HEK293 (cell line): ENCODE measurements at regions not wholly inside any gene's neighbourhood (a gene's known extent, or its start where the extent isn't known, plus 50 kb on each side); places are given as distances from the start of the nearest gene placed in this dataset.

Experiments
- CTCF ChIA-PET: fragments of 350-600 bp; formaldehyde crosslinking; extraction: SDS; loops from one replicate; lab custom pipeline; 2021; ENCODE audit warnings: antibody characterized with exemption; lab: Yijun Ruan, JAX
- POLR2A ChIA-PET: fragments of 300-600 bp; formaldehyde crosslinking; extraction: SDS; loops from one replicate; lab custom pipeline; 2020; ENCODE audit warnings: antibody characterized with exemption, inconsistent platforms; lab: Yijun Ruan, JAX
- H3K27ac ChIP-seq: fragments of 200-500 bp; sonication (Bioruptor generic); 2 replicates; pipeline ENCODE4 v1.5.1; 2014; ENCODE audit warnings: low read depth, low read length, control low read depth, inconsistent platforms; ENCODE audit errors: extremely low read depth
- H3K36me3 ChIP-seq, 2 experiments: fragments of 200-500 bp in 1 of 2; sonication (Bioruptor generic) in 1 of 2; 1 replicate in 1 of 2; 2 replicates in 1 of 2; pipeline ENCODE4 v1.5.1; 2014 to 2017; ENCODE audit warnings: inconsistent platforms in 2 of 2, low read length in 2 of 2; ENCODE audit not compliant: control insufficient read depth in 2 of 2, insufficient read depth in 1 of 2
- H3K4me1 ChIP-seq: fragments of 200-500 bp; sonication (Bioruptor generic); 2 replicates; pipeline ENCODE4 v1.5.1; 2014; ENCODE audit warnings: mild to moderate bottlenecking, low read length, inconsistent platforms; ENCODE audit not compliant: control insufficient read depth, insufficient read depth
- H3K4me3 ChIP-seq: 2 replicates; pipeline ENCODE4 v1.5.1; 2011; ENCODE audit warnings: low read depth, mild to moderate bottlenecking, control low read depth, low read length, moderate library complexity
- H3K9me3 ChIP-seq: fragments of 200-500 bp; sonication (Bioruptor generic); 2 replicates; pipeline ENCODE4 v1.5.1; 2014; ENCODE audit warnings: low read depth, low read length, inconsistent platforms; ENCODE audit not compliant: control insufficient read depth, insufficient read depth
- MZF1 ChIP-seq: fragments of 450-650 bp; formaldehyde crosslinking; IDR thresholded peaks from 2 replicates; pipeline ENCODE4 v1.5.1; 2017; ENCODE audit warnings: missing biosample characterization, missing genetic modification characterization, borderline replicate concordance
- SP2 ChIP-seq: fragments of 450-650 bp; formaldehyde crosslinking; IDR thresholded peaks from 2 replicates; pipeline ENCODE4 v1.5.1; 2016; ENCODE audit warnings: missing biosample characterization, missing genetic modification characterization
- SP3 ChIP-seq: fragments of 450-650 bp; formaldehyde crosslinking; IDR thresholded peaks from 2 replicates; pipeline ENCODE4 v1.5.1; 2016; ENCODE audit warnings: missing biosample characterization, missing genetic modification characterization
- ZBTB8A ChIP-seq: fragments of 450-650 bp; formaldehyde crosslinking; IDR thresholded peaks from 2 replicates; pipeline ENCODE4 v1.5.1; 2016; ENCODE audit warnings: missing biosample characterization, missing genetic modification characterization
- ZFHX2 ChIP-seq: fragments of 450-650 bp; formaldehyde crosslinking; conservative IDR thresholded peaks from 2 replicates; pipeline ENCODE4 v1.5.1; 2016; ENCODE audit warnings: missing biosample characterization, missing genetic modification characterization
- ZFP37 ChIP-seq: fragments of 450-650 bp; formaldehyde crosslinking; IDR thresholded peaks from 2 replicates; pipeline ENCODE4 v1.5.1; 2016; ENCODE audit warnings: missing biosample characterization, missing genetic modification characterization
- ZFP69B ChIP-seq: fragments of 450-650 bp; formaldehyde crosslinking; IDR thresholded peaks from 2 replicates; pipeline ENCODE4 v1.5.1; 2016; ENCODE audit warnings: missing biosample characterization, missing genetic modification characterization
- ZNF2 ChIP-seq: fragments of 450-650 bp; formaldehyde crosslinking; IDR thresholded peaks from 2 replicates; pipeline ENCODE4 v1.5.1; 2016; ENCODE audit warnings: missing biosample characterization, missing genetic modification characterization
- ZNF239 ChIP-seq: fragments of 450-650 bp; formaldehyde crosslinking; IDR thresholded peaks from 2 replicates; pipeline ENCODE4 v1.5.1; 2016; ENCODE audit warnings: missing biosample characterization, missing genetic modification characterization
- ZNF266 ChIP-seq: fragments of 450-650 bp; formaldehyde crosslinking; IDR thresholded peaks from 2 replicates; pipeline ENCODE4 v1.5.1; 2016; ENCODE audit warnings: missing biosample characterization, missing genetic modification characterization, low read depth
- ZNF341 ChIP-seq: fragments of 450-650 bp; formaldehyde crosslinking; IDR thresholded peaks from 2 replicates; pipeline ENCODE4; 2016; ENCODE audit warnings: low read depth, missing biosample characterization, missing genetic modification characterization
- ZNF366 ChIP-seq: fragments of 450-650 bp; formaldehyde crosslinking; conservative IDR thresholded peaks from 2 replicates; pipeline ENCODE4 v1.5.1; 2016; ENCODE audit warnings: missing biosample characterization, missing genetic modification characterization
- ZNF394 ChIP-seq: fragments of 450-650 bp; formaldehyde crosslinking; IDR thresholded peaks from 2 replicates; pipeline ENCODE4 v1.5.1; 2016; ENCODE audit warnings: missing biosample characterization, missing genetic modification characterization, mild to moderate bottlenecking, moderate library complexity, borderline replicate concordance
- ZNF48 ChIP-seq: fragments of 450-650 bp; formaldehyde crosslinking; IDR thresholded peaks from 2 replicates; pipeline ENCODE4 v1.5.1; 2016; ENCODE audit warnings: missing biosample characterization, missing genetic modification characterization
- ZNF529 ChIP-seq: fragments of 450-650 bp; formaldehyde crosslinking; IDR thresholded peaks from 2 replicates; pipeline ENCODE4 v1.5.1; 2017; ENCODE audit warnings: missing genetic modification characterization, missing biosample characterization; ENCODE audit not compliant: insufficient replicate concordance
- ZNF777 ChIP-seq: fragments of 450-650 bp; formaldehyde crosslinking; IDR thresholded peaks from 2 replicates; pipeline ENCODE4 v1.5.1; 2017; ENCODE audit warnings: missing biosample characterization, missing genetic modification characterization, borderline replicate concordance
- ZNF791 ChIP-seq: fragments of 450-650 bp; formaldehyde crosslinking; IDR thresholded peaks from 2 replicates; pipeline ENCODE4 v1.5.1; 2016; ENCODE audit warnings: missing biosample characterization, missing genetic modification characterization
- ZNF792 ChIP-seq: fragments of 450-650 bp; formaldehyde crosslinking; IDR thresholded peaks from 2 replicates; pipeline ENCODE4 v1.5.1; 2016; ENCODE audit warnings: missing biosample characterization, missing genetic modification characterization
- ZXDB ChIP-seq: fragments of 450-650 bp; formaldehyde crosslinking; IDR thresholded peaks from 2 replicates; pipeline ENCODE4 v1.5.1; 2016; ENCODE audit warnings: missing biosample characterization, missing genetic modification characterization
- TF ChIP-seq, protein P1 (sequence below): fragments of 450-650 bp; formaldehyde crosslinking; IDR thresholded peaks from 2 replicates; pipeline ENCODE4 v1.5.1; 2016; ENCODE audit warnings: missing biosample characterization, missing genetic modification characterization
- TF ChIP-seq, protein P2 (sequence below): fragments of 450-650 bp; formaldehyde crosslinking; IDR thresholded peaks from 2 replicates; pipeline ENCODE4 v1.5.1; 2016; ENCODE audit warnings: missing biosample characterization, missing genetic modification characterization
- TF ChIP-seq, protein P3 (sequence below): fragments of 450-650 bp; formaldehyde crosslinking; IDR thresholded peaks from 2 replicates; pipeline ENCODE4 v1.5.1; 2017; ENCODE audit warnings: missing biosample characterization, missing genetic modification characterization
- TF ChIP-seq, protein P4 (sequence below): fragments of 450-650 bp; formaldehyde crosslinking; IDR thresholded peaks from 2 replicates; pipeline ENCODE4 v1.5.1; 2016; ENCODE audit warnings: missing biosample characterization, missing genetic modification characterization
- TF ChIP-seq, protein P5 (sequence below): fragments of 450-650 bp; formaldehyde crosslinking; IDR thresholded peaks from 2 replicates; pipeline ENCODE4 v1.5.1; 2016; ENCODE audit warnings: missing biosample characterization, missing genetic modification characterization

DNA sequence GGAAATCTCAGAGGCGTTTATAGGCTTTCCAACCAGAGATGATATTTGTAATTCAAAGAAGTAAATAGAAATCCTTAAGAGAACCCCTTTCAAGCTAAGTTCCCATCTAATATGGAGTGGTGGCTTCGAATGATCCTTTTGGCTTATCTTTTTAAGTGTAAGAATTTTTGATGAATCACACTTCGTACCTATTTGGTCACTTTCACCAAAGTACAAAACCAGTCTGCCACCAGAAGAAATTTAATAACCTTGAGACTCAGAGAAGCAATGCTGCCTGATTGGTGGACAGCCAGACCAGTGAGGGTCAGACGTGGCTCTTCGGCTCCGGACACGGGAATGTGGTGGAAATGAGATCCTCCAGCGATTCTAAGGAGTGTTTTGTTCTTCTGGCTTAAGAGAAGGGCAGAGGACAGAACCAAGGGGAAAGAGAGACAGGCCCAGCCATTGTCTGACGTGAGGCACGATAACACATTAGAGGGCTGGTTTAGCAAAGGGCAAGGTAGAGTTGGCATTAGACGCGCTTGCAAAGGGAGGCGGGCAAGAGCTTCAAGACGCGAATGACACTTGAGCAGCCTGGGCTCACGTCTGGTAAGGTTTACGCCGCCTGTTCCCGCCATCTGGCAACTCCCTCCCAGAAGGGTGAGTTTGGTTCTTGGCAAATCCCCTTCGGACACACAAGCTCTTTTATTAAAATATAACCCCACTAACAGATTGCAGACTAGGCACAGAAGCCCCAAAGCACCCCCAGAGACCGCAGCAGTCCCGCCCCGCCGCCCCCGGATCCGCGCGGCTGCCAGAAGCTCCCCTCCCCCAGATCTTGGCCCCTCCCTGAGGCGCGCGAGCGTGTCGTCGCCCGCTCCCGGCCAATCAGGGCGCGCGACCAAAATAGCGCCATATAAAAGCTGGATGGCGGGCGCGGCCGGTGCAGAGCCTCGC lies 50.0 kb upstream of the EZR start:
- Histone ChIP-seq H3K4me3 (peak overlapping the region; percentile 37), H3K36me3 (no peaks in the 10 kb centered on the region), H3K27ac (peak overlapping the region; percentile 69), H3K9me3 (no peaks in the 10 kb centered on the region), H3K4me1 (no peaks in the 10 kb centered on the region)
- ChIA-PET POLR2A (interaction anchor here (0.5 to 2.6 kb wide), 27 partner anchors 9 to 1255 kb away, joined by 3 to 33 read pairs (median 4); partner anchors contain the start of genes DYNLT1, EZR and RSPH3), CTCF (interaction anchor here (0.5 to 2.2 kb wide), 7 partner anchors 17 to 178 kb away, joined by 3 to 6 read pairs (median 3); no protein-coding TSS in a partner anchor)
- peak; percentile 83 for TF ChIP-seq ZNF2 (tag by site-specific recombination)
- peak; percentile 21; the same call in 1 of the 2 replicates for TF ChIP-seq ZNF792 (tag by site-specific recombination)
- no peak for TF ChIP-seq ZNF791 (tag by site-specific recombination)
- TF ChIP-seq, protein P1, sequence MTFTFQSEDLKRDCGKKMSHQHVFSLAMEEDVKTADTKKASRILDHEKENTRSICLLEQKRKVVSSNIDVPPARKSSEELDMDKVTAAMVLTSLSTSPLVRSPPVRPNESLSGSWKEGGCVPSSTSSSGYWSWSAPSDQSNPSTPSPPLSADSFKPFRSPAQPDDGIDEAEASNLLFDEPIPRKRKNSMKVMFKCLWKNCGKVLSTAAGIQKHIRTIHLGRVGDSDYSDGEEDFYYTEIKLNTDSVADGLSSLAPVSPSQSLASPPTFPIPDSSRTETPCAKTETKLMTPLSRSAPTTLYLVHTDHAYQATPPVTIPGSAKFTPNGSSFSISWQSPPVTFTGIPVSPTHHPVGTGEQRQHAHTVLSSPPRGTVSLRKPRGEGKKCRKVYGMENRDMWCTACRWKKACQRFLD (tag by site-specific recombination) = no peak
- TF ChIP-seq ZNF341 (tag by site-specific recombination) = peak; percentile 64; the same call in 1 of the 2 replicates
- TF ChIP-seq ZFP69B (tag by site-specific recombination) = 0 out of 2 replicates have a peak, but pooled peaks have one; percentile 31
- TF ChIP-seq ZNF48 (tag by site-specific recombination) = no peak
- no peak; the same call in 1 of the 2 replicates for TF ChIP-seq MZF1 (tag by site-specific recombination)
- peak; percentile 66 for TF ChIP-seq SP3 (tag by site-specific recombination)
- TF ChIP-seq ZFHX2 (tag by site-specific recombination) = peak; percentile 74
- TF ChIP-seq ZFP37 (tag by site-specific recombination) = peak; percentile 30; the same call in 1 of the 2 replicates
- TF ChIP-seq SP2 (tag by site-specific recombination) = peak; percentile 71
- TF ChIP-seq, protein P2, sequence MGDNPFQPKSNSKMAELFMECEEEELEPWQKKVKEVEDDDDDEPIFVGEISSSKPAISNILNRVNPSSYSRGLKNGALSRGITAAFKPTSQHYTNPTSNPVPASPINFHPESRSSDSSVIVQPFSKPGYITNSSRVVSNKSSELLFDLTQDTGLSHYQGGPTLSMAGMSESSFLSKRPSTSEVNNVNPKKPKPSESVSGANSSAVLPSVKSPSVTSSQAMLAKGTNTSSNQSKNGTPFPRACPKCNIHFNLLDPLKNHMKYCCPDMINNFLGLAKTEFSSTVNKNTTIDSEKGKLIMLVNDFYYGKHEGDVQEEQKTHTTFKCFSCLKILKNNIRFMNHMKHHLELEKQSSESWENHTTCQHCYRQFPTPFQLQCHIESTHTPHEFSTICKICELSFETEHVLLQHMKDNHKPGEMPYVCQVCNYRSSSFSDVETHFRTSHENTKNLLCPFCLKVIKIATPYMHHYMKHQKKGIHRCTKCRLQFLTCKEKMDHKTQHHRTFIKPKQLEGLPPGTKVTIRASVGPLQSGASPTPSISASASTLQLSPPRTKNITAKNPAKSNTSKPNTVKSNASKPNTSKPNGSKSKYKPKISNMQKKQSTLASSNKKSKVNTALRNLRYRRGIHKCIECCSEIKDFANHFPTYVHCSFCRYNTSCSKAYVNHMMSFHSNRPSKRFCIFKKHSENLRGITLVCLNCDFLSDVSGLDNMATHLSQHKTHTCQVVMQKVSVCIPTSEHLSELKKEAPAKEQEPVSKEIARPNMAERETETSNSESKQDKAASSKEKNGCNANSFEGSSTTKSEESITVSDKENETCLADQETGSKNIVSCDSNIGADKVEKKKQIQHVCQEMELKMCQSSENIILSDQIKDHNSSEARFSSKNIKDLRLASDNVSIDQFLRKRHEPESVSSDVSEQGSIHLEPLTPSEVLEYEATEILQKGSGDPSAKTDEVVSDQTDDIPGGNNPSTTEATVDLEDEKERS = 0 out of 2 replicates have a peak, but pooled peaks have one; percentile 21
- 0 out of 2 replicates have a peak, but pooled peaks have one; percentile 9 for TF ChIP-seq ZNF394
- TF ChIP-seq ZNF266 (tag by site-specific recombination) = no peak
- TF ChIP-seq ZNF529 (tag by site-specific recombination) = no peak
- peak; percentile 51 for TF ChIP-seq ZXDB
- TF ChIP-seq ZNF777 = peak; percentile 84; the same call in 1 of the 2 replicates
- TF ChIP-seq ZBTB8A (tag by site-specific recombination) = no peak
- TF ChIP-seq, protein P3, sequence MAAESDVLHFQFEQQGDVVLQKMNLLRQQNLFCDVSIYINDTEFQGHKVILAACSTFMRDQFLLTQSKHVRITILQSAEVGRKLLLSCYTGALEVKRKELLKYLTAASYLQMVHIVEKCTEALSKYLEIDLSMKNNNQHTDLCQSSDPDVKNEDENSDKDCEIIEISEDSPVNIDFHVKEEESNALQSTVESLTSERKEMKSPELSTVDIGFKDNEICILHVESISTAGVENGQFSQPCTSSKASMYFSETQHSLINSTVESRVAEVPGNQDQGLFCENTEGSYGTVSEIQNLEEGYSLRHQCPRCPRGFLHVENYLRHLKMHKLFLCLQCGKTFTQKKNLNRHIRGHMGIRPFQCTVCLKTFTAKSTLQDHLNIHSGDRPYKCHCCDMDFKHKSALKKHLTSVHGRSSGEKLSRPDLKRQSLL (tag by site-specific recombination) = no peak
- TF ChIP-seq, protein P4, sequence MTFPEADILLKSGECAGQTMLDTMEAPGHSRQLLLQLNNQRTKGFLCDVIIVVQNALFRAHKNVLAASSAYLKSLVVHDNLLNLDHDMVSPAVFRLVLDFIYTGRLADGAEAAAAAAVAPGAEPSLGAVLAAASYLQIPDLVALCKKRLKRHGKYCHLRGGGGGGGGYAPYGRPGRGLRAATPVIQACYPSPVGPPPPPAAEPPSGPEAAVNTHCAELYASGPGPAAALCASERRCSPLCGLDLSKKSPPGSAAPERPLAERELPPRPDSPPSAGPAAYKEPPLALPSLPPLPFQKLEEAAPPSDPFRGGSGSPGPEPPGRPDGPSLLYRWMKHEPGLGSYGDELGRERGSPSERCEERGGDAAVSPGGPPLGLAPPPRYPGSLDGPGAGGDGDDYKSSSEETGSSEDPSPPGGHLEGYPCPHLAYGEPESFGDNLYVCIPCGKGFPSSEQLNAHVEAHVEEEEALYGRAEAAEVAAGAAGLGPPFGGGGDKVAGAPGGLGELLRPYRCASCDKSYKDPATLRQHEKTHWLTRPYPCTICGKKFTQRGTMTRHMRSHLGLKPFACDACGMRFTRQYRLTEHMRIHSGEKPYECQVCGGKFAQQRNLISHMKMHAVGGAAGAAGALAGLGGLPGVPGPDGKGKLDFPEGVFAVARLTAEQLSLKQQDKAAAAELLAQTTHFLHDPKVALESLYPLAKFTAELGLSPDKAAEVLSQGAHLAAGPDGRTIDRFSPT (tag by site-specific recombination) = peak; percentile 79
- TF ChIP-seq, protein P5, sequence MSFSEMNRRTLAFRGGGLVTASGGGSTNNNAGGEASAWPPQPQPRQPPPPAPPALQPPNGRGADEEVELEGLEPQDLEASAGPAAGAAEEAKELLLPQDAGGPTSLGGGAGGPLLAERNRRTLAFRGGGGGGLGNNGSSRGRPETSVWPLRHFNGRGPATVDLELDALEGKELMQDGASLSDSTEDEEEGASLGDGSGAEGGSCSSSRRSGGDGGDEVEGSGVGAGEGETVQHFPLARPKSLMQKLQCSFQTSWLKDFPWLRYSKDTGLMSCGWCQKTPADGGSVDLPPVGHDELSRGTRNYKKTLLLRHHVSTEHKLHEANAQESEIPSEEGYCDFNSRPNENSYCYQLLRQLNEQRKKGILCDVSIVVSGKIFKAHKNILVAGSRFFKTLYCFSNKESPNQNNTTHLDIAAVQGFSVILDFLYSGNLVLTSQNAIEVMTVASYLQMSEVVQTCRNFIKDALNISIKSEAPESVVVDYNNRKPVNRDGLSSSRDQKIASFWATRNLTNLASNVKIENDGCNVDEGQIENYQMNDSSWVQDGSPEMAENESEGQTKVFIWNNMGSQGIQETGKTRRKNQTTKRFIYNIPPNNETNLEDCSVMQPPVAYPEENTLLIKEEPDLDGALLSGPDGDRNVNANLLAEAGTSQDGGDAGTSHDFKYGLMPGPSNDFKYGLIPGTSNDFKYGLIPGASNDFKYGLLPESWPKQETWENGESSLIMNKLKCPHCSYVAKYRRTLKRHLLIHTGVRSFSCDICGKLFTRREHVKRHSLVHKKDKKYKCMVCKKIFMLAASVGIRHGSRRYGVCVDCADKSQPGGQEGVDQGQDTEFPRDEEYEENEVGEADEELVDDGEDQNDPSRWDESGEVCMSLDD = peak; percentile 66
- no peak for TF ChIP-seq ZNF239 (tag by site-specific recombination)
- peak; percentile 69; the same call in 1 of the 2 replicates for TF ChIP-seq ZNF366
